BE2C (cell line): ENCODE measurements at regions not wholly inside any gene's neighbourhood (a gene's known extent, or its start where the extent isn't known, plus 50 kb on each side); places are given as distances from the start of the nearest gene placed in this dataset.

Experiments
- DNase-seq: peaks from one replicate; pipeline ENCODE4 v3.0.0-alpha.2; 2020
- H3K27me3 ChIP-seq: fragments of 250-450 bp; sonication (Bioruptor Pico); 2 replicates; pipeline ENCODE4 v1.5.1; 2020; ENCODE audit warnings: mild to moderate bottlenecking
- H3K36me3 ChIP-seq: fragments of 250-450 bp; sonication (Bioruptor Pico); 2 replicates; pipeline ENCODE4 v1.5.1; 2020; ENCODE audit warnings: mild to moderate bottlenecking
- H3K4me1 ChIP-seq: fragments of 250-450 bp; sonication (Bioruptor Pico); 2 replicates; pipeline ENCODE4 v1.5.1; 2020
- H3K4me3 ChIP-seq: 2 replicates; pipeline ENCODE4 v1.5.1; 2011; ENCODE audit warnings: low read depth, low read length
- H3K9me3 ChIP-seq: fragments of 250-450 bp; sonication (Bioruptor Pico); 2 replicates; pipeline ENCODE4 v1.5.1; 2020
- TF ChIP-seq, protein P1 (sequence below): IDR thresholded peaks from 2 replicates; pipeline ENCODE4 v1.5.1; 2012; ENCODE audit warnings: mild to moderate bottlenecking, low read depth, low read length

DNA sequence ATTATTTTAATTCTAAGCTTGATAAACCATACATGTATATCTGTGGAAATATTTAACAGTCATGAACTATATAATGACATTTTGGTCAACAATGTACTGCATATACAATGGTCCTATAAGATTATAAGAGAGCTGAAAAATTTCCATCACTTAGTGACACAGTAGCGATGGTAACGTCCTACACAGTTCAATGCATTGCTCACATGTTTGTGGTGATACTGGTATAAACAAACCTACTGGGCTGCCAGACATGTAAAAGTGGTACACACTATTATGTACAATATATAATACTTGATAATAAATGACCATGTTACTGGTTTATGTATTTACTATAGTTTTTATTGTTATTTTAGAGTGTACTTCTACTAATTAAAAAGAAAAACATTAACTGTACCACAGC, 841.9 kb downstream of the LTN1 start:
- Histone ChIP-seq H3K4me3 (no peak overlapping the region), H3K36me3 (no peaks in the 10 kb centered on the region; the same call in 1 of the 2 replicates), H3K27me3 (no peaks in the 10 kb centered on the region), H3K9me3 (no peaks in the 10 kb centered on the region), H3K4me1 (peaks cover 9% of the 10 kb centered on the region)
- TF ChIP-seq, protein P1, sequence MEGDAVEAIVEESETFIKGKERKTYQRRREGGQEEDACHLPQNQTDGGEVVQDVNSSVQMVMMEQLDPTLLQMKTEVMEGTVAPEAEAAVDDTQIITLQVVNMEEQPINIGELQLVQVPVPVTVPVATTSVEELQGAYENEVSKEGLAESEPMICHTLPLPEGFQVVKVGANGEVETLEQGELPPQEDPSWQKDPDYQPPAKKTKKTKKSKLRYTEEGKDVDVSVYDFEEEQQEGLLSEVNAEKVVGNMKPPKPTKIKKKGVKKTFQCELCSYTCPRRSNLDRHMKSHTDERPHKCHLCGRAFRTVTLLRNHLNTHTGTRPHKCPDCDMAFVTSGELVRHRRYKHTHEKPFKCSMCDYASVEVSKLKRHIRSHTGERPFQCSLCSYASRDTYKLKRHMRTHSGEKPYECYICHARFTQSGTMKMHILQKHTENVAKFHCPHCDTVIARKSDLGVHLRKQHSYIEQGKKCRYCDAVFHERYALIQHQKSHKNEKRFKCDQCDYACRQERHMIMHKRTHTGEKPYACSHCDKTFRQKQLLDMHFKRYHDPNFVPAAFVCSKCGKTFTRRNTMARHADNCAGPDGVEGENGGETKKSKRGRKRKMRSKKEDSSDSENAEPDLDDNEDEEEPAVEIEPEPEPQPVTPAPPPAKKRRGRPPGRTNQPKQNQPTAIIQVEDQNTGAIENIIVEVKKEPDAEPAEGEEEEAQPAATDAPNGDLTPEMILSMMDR: no peak
- DNase-seq: no peak

DNA sequence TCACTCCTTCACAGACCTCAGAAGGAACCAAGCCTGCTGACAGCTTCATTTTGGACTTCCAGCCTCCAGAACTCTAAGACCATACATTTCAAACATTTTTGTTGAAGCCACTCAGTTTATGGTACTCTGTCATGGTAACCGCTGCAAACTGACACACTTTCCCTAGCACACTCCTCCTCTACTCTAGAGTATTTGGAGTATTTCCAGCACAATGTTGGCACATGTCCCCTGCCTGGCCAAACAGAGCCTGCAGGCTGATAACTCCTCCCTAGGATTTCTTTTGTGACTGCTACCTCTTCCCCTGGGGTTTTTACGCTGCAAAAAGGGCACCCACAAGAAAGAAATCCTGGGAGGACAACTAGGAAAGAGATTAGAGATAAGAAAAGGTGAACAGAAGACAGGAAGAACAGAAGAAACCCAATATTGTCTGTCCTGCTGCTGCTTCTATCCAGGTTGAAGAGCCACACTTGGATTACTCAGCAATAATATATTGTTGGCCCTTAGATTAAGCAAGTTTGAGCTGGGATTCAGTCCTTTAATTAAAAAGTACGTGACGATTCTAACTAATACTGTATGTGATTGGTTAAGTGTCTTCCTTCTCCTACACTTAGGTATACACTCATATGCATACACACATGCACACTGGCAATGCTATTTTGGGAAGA, 844.1 kb downstream of the LTN1 start:
- H3K36me3 ChIP-seq: no peaks in the 10 kb centered on the region

DNA sequence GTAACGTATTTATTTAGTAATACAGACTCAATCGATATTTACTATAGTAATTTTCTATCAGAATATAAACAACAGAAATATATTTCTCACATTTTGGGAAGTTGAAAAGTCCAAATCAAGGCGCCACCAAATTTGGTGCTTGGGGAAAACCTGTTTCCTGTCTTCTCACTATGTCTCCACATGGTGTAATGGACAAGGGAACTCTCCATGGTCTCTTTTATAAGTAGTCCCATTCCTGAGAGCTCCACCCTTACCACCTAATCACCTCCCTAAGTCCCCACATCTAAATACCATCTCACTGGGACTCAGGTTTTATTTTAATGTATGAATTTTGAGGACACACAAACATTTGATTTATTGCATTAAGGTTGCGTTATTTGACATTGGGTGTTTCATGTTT, 848.0 kb downstream of the LTN1 start:
- no peak for DNase-seq
- TF ChIP-seq, protein P1: no peak
- H3K4me3 ChIP-seq: no peak overlapping the region
- no peaks in the 10 kb centered on the region for H3K36me3 ChIP-seq
- H3K27me3 ChIP-seq: no peaks in the 10 kb centered on the region
- peaks cover 7% of the 10 kb centered on the region; the same call in 1 of the 2 replicates for H3K4me1 ChIP-seq
- H3K9me3 ChIP-seq: no peaks in the 10 kb centered on the region

More for the DNA sequence above, 844.1 kb downstream of the LTN1 start:
- Histone ChIP-seq H3K4me3 (no peak overlapping the region), H3K4me1 (peaks cover 7% of the 10 kb centered on the region; the same call in 1 of the 2 replicates), H3K9me3 (no peaks in the 10 kb centered on the region), H3K27me3 (no peaks in the 10 kb centered on the region)
- TF ChIP-seq, protein P1: no peak
- DNase-seq: peak; percentile 24

DNA sequence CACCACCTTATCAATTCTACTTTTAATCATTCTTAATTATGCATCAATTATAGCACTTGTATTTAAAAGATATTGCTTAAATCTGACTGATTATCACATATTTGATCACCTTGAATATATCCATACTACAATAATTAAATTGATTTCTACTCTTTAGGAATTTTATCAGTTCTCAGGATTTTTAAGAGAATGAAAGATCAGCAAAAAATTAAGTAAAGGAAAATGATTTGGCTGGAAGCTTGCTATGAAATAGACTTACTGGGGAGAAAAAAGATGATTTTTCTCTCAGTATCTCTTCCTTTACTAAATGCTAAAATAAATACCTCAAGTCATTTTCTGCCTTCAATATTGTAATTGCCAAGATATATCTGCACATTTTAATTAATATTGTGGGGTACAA, 848.6 kb downstream of the LTN1 start:
- H3K4me1 ChIP-seq: peaks cover 7% of the 10 kb centered on the region; the same call in 1 of the 2 replicates
- no peaks in the 10 kb centered on the region; the same call in 1 of the 2 replicates for H3K36me3 ChIP-seq
- no peak overlapping the region for H3K4me3 ChIP-seq
- no peaks in the 10 kb centered on the region for H3K27me3 ChIP-seq
- no peaks in the 10 kb centered on the region for H3K9me3 ChIP-seq
- TF ChIP-seq, protein P1: no peak
- no peak for DNase-seq

DNA sequence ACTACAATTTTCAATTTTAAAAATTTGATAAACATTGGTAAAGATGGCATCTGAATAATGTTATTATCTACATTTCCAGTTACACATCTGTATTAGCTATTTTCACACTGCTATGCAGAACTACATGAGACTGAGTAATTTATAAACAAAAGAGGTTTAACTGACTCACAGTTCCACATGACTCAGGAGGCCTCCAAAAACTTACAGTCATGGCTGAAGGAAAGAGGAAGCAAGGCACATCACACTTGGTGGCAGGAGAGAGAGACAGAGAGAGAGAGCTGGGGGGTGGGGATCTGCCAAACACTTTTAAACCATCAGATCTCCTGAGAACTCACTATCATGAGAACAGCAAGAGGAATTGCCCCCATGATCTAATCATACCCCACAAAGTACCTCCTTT, 850.0 kb downstream of the LTN1 start:
- Histone ChIP-seq H3K4me3 (no peak overlapping the region), H3K4me1 (peaks cover 5% of the 10 kb centered on the region), H3K9me3 (no peaks in the 10 kb centered on the region), H3K27me3 (no peaks in the 10 kb centered on the region), H3K36me3 (no peaks in the 10 kb centered on the region; the same call in 1 of the 2 replicates)
- DNase-seq: no peak
- TF ChIP-seq, protein P1: no peak

DNA sequence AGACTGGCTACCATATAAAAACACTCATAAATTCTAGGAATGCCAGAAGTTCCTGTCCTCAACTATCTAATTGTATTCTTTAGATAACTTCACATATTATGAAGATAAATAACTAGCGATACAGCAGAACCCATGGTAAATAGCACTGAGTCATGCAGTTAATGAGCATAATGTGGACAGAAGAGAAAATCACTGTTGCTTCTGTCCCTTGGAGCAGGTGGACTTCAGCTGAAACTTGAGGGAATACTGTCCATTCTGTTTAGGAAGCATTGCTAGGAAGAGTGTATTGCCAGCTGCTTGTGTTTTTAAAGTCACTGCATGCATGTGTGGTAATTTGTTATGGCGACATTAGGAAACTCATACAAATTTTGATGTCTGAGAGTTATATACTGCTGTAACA, 854.4 kb downstream of the LTN1 start:
- TF ChIP-seq, protein P1: no peak
- peak; percentile 43 for DNase-seq
- peaks cover 5% of the 10 kb centered on the region for H3K4me1 ChIP-seq
- no peaks in the 10 kb centered on the region for H3K27me3 ChIP-seq
- no peaks in the 10 kb centered on the region; the same call in 1 of the 2 replicates for H3K36me3 ChIP-seq
- no peaks in the 10 kb centered on the region for H3K9me3 ChIP-seq
- H3K4me3 ChIP-seq: no peak overlapping the region
